HEK293 (cell line): ENCODE measurements at regions not wholly inside any gene's neighbourhood (a gene's known extent, or its start where the extent isn't known, plus 50 kb on each side); places are given as distances from the start of the nearest gene placed in this dataset.
A peak's percentile ranks its signal among the peaks of the same experiment; 100 is the strongest.
"Not testable (repeated sequence)": the region's sequence is repeated elsewhere in the genome, so short reads cannot be mapped to it uniquely, and the experiment has no call there.

Experiments
- CTCF ChIA-PET: fragments of 350-600 bp; formaldehyde crosslinking; extraction: SDS; loops from one replicate; lab custom pipeline; 2021; ENCODE audit warnings: antibody characterized with exemption; lab: Yijun Ruan, JAX
- POLR2A ChIA-PET: fragments of 300-600 bp; formaldehyde crosslinking; extraction: SDS; loops from one replicate; lab custom pipeline; 2020; ENCODE audit warnings: antibody characterized with exemption, inconsistent platforms; lab: Yijun Ruan, JAX
- H3K27ac ChIP-seq: fragments of 200-500 bp; sonication (Bioruptor generic); 2 replicates; pipeline ENCODE4 v1.5.1; 2014; ENCODE audit warnings: low read depth, low read length, control low read depth, inconsistent platforms; ENCODE audit errors: extremely low read depth
- H3K36me3 ChIP-seq, 2 experiments: fragments of 200-500 bp in 1 of 2; sonication (Bioruptor generic) in 1 of 2; 1 replicate in 1 of 2; 2 replicates in 1 of 2; pipeline ENCODE4 v1.5.1; 2014 to 2017; ENCODE audit warnings: inconsistent platforms in 2 of 2, low read length in 2 of 2; ENCODE audit not compliant: control insufficient read depth in 2 of 2, insufficient read depth in 1 of 2
- H3K4me1 ChIP-seq: fragments of 200-500 bp; sonication (Bioruptor generic); 2 replicates; pipeline ENCODE4 v1.5.1; 2014; ENCODE audit warnings: mild to moderate bottlenecking, low read length, inconsistent platforms; ENCODE audit not compliant: control insufficient read depth, insufficient read depth
- H3K4me3 ChIP-seq: 2 replicates; pipeline ENCODE4 v1.5.1; 2011; ENCODE audit warnings: low read depth, mild to moderate bottlenecking, control low read depth, low read length, moderate library complexity
- H3K9me3 ChIP-seq: fragments of 200-500 bp; sonication (Bioruptor generic); 2 replicates; pipeline ENCODE4 v1.5.1; 2014; ENCODE audit warnings: low read depth, low read length, inconsistent platforms; ENCODE audit not compliant: control insufficient read depth, insufficient read depth
- ATF2 ChIP-seq: fragments of 450-650 bp; formaldehyde crosslinking; IDR thresholded peaks from 2 replicates; pipeline ENCODE4 v1.5.1; 2016; ENCODE audit warnings: missing biosample characterization, missing genetic modification characterization, low read depth
- ELK4 ChIP-seq: IDR thresholded peaks from 2 replicates; pipeline ENCODE4 v1.6.1; 2011; ENCODE audit warnings: mild to moderate bottlenecking, low read depth, low read length, borderline replicate concordance
- OSR2 ChIP-seq: fragments of 450-650 bp; formaldehyde crosslinking; IDR thresholded peaks from 2 replicates; pipeline ENCODE4 v1.5.1; 2016; ENCODE audit warnings: missing biosample characterization, missing genetic modification characterization
- PRDM6 ChIP-seq: fragments of 450-650 bp; formaldehyde crosslinking; IDR thresholded peaks from 2 replicates; pipeline ENCODE4 v1.5.1; 2017; ENCODE audit warnings: missing biosample characterization, missing genetic modification characterization
- SETDB1 ChIP-seq: IDR thresholded peaks from one replicate; pipeline ENCODE4 v1.6.1; 2017; ENCODE audit warnings: mild to moderate bottlenecking, low read length, moderate library complexity, mixed read lengths; ENCODE audit not compliant: insufficient read length
- SP7 ChIP-seq: fragments of 450-650 bp; formaldehyde crosslinking; IDR thresholded peaks from 2 replicates; pipeline ENCODE4 v1.5.1; 2016; ENCODE audit warnings: missing biosample characterization, missing genetic modification characterization
- ZBTB44 ChIP-seq: fragments of 450-650 bp; IDR thresholded peaks from 2 replicates; pipeline ENCODE4 v1.5.1; 2018; ENCODE audit warnings: missing biosample characterization, mild to moderate bottlenecking, missing genetic modification characterization
- ZBTB6 ChIP-seq: fragments of 450-650 bp; formaldehyde crosslinking; IDR thresholded peaks from 2 replicates; pipeline ENCODE4 v1.5.1; 2017; ENCODE audit warnings: missing biosample characterization, missing genetic modification characterization
- ZNF280C ChIP-seq: fragments of 450-650 bp; formaldehyde crosslinking; IDR thresholded peaks from 2 replicates; pipeline ENCODE4 v1.5.1; 2016; ENCODE audit warnings: missing biosample characterization, missing genetic modification characterization
- ZNF433 ChIP-seq: fragments of 450-650 bp; formaldehyde crosslinking; IDR thresholded peaks from 2 replicates; pipeline ENCODE4 v1.5.1; 2016; ENCODE audit warnings: missing biosample characterization, missing genetic modification characterization, low read depth
- ZNF48 ChIP-seq: fragments of 450-650 bp; formaldehyde crosslinking; IDR thresholded peaks from 2 replicates; pipeline ENCODE4 v1.5.1; 2016; ENCODE audit warnings: missing biosample characterization, missing genetic modification characterization
- ZNF518A ChIP-seq: fragments of 450-650 bp; formaldehyde crosslinking; conservative IDR thresholded peaks from 2 replicates; pipeline ENCODE4 v1.5.1; 2016; ENCODE audit warnings: low read depth, missing biosample characterization, missing genetic modification characterization
- ZNF561 ChIP-seq: fragments of 450-650 bp; IDR thresholded peaks from 2 replicates; pipeline ENCODE4 v1.5.1; 2018; ENCODE audit warnings: missing biosample characterization, missing genetic modification characterization, borderline replicate concordance
- ZNF645 ChIP-seq: fragments of 450-650 bp; formaldehyde crosslinking; IDR thresholded peaks from 2 replicates; pipeline ENCODE4; 2016; ENCODE audit warnings: missing biosample characterization, missing genetic modification characterization
- ZNF670 ChIP-seq: fragments of 450-650 bp; formaldehyde crosslinking; IDR thresholded peaks from 2 replicates; pipeline ENCODE4 v1.5.1; 2016; ENCODE audit warnings: missing biosample characterization, missing genetic modification characterization, low read depth
- ZNF701 ChIP-seq: fragments of 450-650 bp; formaldehyde crosslinking; IDR thresholded peaks from 2 replicates; pipeline ENCODE4 v1.5.1; 2016; ENCODE audit warnings: missing biosample characterization, missing genetic modification characterization
- ZNF792 ChIP-seq: fragments of 450-650 bp; formaldehyde crosslinking; IDR thresholded peaks from 2 replicates; pipeline ENCODE4 v1.5.1; 2016; ENCODE audit warnings: missing biosample characterization, missing genetic modification characterization

- TF ChIP-seq ZNF561 (tag by site-specific recombination) (no peak), ELK4 (no peak), ATF2 (tag by site-specific recombination) (no peak), ZNF792 (tag by site-specific recombination) (no peak), OSR2 (tag by site-specific recombination) (no peak), ZNF670 (tag by site-specific recombination) (no peak), ZBTB6 (tag by site-specific recombination) (no peak), ZNF518A (tag by site-specific recombination) (no peak), ZNF48 (tag by site-specific recombination) (no peak)
Observed at GRCh38 chr4:38334791-38335190, 329.2 kb upstream of the KLF3 start (continued).

- H3K4me3 ChIP-seq, H3K9me3 ChIP-seq, H3K27ac ChIP-seq, POLR2A ChIA-PET, H3K4me1 ChIP-seq, CTCF ChIA-PET, H3K36me3 ChIP-seq: not testable (repeated sequence)
- TF ChIP-seq SETDB1 = peak; percentile 67
Observed at GRCh38 chr4:38338939-38339338, 325.1 kb upstream of the KLF3 start.

GRCh38 chr4:38343608-38344007 is 320.4 kb upstream of the KLF3 start:
- POLR2A ChIA-PET = no interaction called here
- Histone ChIP-seq H3K4me1 (no peaks in the 10 kb centered on the region), H3K4me3 (no peak overlapping the region), H3K9me3 (no peaks in the 10 kb centered on the region), H3K36me3 (no peaks in the 10 kb centered on the region), H3K27ac (no peak overlapping the region)
- CTCF ChIA-PET = no interaction called here
- TF ChIP-seq ZNF645 (tag by site-specific recombination) (no peak), SP7 (tag by site-specific recombination) (no peak), ZNF701 (tag by site-specific recombination) (no peak), ZBTB44 (no peak), ZNF433 (tag by site-specific recombination) (no peak), PRDM6 (tag by site-specific recombination) (no peak), ZNF280C (tag by site-specific recombination) (no peak)
